HEK293 (cell line): ENCODE measurements at regions not wholly inside any gene's neighbourhood (a gene's known extent, or its start where the extent isn't known, plus 50 kb on each side); places are given as distances from the start of the nearest gene placed in this dataset.

ENCODE experiments used
- RBAK ChIP-seq: fragments of 450-650 bp; formaldehyde crosslinking; IDR thresholded peaks from 2 replicates; pipeline ENCODE4 v1.5.1; 2016; ENCODE audit warnings: missing biosample characterization, missing genetic modification characterization
- ZNF626 ChIP-seq: fragments of 450-650 bp; sonication (Bioruptor Pico); formaldehyde crosslinking; IDR thresholded peaks from 2 replicates; pipeline ENCODE4 v1.5.1; 2018; ENCODE audit warnings: missing biosample characterization, missing genetic modification characterization, inconsistent platforms

DNA sequence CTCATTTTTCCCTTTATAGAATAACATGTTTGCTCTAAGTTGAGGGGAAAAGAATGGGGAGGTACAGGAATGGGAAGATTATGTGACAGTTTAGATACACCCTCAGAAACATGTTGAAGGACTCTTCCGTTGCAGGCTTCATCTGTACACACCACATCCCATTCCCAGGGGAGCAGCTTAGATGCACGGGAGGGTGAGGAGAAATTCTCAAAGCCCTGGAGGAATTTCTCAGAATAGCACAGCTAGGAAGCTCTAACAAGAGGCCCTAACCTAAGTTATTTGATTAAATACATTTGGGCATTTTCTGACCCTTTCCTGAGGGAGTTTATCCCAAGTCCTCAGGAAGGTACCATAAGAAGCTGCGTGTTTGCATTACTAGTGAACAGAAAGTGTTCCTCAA lies 660.2 kb upstream of the IGFBP3 start:
- TF ChIP-seq RBAK (tag by site-specific recombination), result no peak
- no peak for TF ChIP-seq ZNF626
